ENCODE measurements at regions not wholly inside any gene's neighbourhood (a gene's known extent, or its start where the extent isn't known, plus 50 kb on each side); places are given as distances from the start of the nearest gene placed in this dataset.

GRCh38 chr3:135454890-135455289 lies 510.6 kb upstream of the PPP2R3A start:
- no peak for TF ChIP-seq CTCF (IDR thresholded peaks at IDR 0.05; ENCODE audit: control extremely low read depth, extremely low read depth, low read depth, missing control alignments)
- ChIA-PET CTCF (no interaction called here), POLR2A (no interaction called here)
- no peak for DNase-seq (ENCODE audit: extremely low spot score)

- ChIA-PET CTCF (no interaction called here), POLR2A (no interaction called here)
- DNase-seq (ENCODE audit: extremely low spot score), result no peak
- TF ChIP-seq CTCF (IDR thresholded peaks at IDR 0.05; ENCODE audit: control extremely low read depth, extremely low read depth, low read depth, missing control alignments), result no peak
These were observed 509.3 kb upstream of the PPP2R3A start for GRCh38 chr3:135456108-135456790.

DNA sequence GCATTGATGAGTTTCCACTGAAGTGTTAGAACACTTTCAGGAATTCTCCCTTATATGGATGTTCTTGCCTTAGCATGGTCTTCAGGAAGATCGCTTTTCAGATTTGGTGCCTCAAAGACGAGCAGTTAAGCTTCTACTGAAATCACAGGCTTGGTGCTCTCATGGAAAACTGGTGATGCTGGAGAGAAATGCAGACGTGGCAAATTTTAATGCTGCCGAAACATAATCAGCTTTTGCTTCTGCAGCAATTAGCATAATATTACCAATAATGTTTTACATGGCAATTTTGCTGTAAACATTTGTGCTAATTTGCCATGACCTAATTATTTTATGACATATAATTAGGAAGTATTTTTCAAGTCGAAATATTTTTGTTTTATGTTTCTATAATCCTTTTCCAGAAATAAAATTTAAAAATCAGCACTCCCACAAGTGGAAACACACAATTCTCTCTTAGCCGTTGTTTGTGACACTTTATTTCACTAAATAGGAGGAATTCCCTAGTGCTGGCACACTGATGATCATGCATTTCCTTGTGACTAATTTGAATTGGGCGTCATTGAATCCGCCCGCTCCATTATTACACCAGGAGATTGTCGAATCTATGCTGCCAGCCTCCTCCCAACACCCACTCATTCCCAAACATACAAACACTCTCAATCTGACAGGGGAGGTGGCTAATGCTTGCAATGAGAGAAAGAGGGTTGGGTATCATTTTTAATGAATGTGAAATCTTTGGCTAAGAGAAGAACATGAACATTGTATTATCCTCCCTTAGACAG lies 506.8 kb upstream of the PPP2R3A start:
- CTCF ChIA-PET, result no interaction called here
- TF ChIP-seq CTCF (IDR thresholded peaks at IDR 0.05; ENCODE audit: control extremely low read depth, extremely low read depth, low read depth, missing control alignments), result no peak
- DNase-seq (ENCODE audit: extremely low spot score), result no peak
- POLR2A ChIA-PET, result no interaction called here

DNA sequence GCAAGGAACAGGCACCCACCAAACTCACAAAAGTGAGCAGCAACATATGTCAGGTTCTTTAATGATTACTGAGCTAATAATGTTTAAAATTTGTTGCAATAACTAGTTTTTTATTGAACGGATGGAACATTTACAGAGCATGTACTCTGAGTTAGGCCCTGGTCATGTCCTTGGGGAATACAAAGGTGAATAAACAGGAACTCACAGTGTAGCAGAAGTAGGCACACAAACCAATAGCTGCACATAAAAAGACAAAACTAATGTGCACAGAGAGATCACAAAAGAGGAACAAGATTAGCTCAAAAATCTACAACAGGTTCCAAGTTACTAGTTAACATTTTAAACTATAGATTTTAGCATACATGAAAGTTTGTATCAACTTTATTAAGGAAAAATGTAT lies 505.3 kb upstream of the PPP2R3A start:
- POLR2A ChIA-PET, result no interaction called here
- no peak for DNase-seq (ENCODE audit: extremely low spot score)
- CTCF ChIA-PET, result no interaction called here
- no peak for TF ChIP-seq CTCF (IDR thresholded peaks at IDR 0.05; ENCODE audit: control extremely low read depth, extremely low read depth, low read depth, missing control alignments)

DNA sequence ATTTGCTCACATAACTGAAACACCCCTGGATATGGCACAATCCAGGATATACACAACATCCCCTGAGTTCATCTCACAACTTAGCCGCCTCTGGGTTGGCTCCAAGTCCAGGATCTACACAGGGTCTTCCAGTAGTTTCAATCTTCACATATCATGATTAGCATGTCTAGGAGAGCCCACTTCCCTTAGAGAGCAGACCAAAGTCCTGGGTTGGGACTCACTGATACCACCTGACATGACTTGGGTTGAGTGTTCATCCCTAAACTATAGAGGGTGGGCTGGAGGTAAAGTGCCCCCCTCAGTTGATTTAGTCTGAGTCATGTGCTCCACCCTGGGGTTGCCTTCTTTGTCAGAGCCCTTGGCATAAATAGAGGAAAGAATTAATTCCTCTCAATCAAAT lies 493.6 kb upstream of the PPP2R3A start:
- no peak for DNase-seq (ENCODE audit: extremely low spot score)
- no peak for TF ChIP-seq CTCF (IDR thresholded peaks at IDR 0.05; ENCODE audit: control extremely low read depth, extremely low read depth, low read depth, missing control alignments)
- POLR2A ChIA-PET, result no interaction called here
- CTCF ChIA-PET, result no interaction called here

GRCh38 chr3:135473449-135473848 lies 492.1 kb upstream of the PPP2R3A start:
- ChIA-PET CTCF (no interaction called here), POLR2A (no interaction called here)

More at GRCh38 chr3:135473449-135473848, 492.1 kb upstream of the PPP2R3A start:
- no peak for DNase-seq (ENCODE audit: extremely low spot score)
- TF ChIP-seq CTCF (IDR thresholded peaks at IDR 0.05; ENCODE audit: control extremely low read depth, extremely low read depth, low read depth, missing control alignments), result no peak
